CD4-positive, alpha-beta T cell treated with Interleukin-2 at 100 ng/mL for 4 hours (primary cell): ENCODE measurements at regions not wholly inside any gene's neighbourhood (a gene's known extent, or its start where the extent isn't known, plus 50 kb on each side); places are given as distances from the start of the nearest gene placed in this dataset.
"Not testable (repeated sequence)": the region's sequence is repeated elsewhere in the genome, so short reads cannot be mapped to it uniquely, and the experiment has no call there.

ENCODE experiments used
- DNase-seq: peaks from one replicate; pipeline ENCODE4 v3.0.0-alpha.2; 2020; ENCODE audit warnings: low spot score

DNA sequence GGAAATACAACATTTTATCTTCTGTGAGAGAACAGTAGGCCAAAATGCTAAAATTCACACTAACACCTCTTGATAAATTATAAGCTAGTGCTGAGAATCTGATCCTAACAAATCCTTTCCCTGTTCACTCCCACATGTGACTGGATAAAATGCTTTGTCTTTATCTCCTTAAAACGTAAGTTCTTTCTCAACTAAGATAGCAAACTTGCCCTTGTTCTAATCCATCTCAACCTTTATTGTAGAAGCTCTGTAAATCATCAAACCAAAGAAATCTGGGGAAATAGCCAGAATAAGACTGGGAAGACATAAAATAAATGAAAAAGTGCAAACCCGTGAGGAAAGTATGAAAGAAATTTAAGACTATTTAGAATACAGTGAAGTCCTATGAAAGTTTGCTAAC, 1058.4 kb upstream of the ACVR2A start:
- no peak for DNase-seq

DNA sequence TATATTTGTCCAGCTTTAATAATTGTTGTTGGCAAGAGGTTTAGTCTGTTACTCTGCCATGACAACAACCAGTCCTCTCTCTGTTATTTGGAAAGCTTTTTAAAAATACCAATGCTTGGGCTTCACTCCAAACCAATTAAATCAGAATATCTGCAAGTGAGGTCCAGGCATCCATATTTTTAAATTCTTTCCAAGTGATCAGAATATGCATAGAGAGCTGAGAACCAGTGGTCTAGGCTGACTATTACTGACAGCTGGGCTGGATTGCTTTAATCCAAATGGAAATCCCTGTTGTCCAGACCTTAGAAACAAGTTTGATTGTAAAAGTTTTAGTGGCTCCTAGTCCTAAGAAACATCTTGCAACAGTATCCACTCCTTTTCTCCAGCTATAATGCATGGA, 1059.7 kb upstream of the ACVR2A start:
- no peak for DNase-seq

DNA sequence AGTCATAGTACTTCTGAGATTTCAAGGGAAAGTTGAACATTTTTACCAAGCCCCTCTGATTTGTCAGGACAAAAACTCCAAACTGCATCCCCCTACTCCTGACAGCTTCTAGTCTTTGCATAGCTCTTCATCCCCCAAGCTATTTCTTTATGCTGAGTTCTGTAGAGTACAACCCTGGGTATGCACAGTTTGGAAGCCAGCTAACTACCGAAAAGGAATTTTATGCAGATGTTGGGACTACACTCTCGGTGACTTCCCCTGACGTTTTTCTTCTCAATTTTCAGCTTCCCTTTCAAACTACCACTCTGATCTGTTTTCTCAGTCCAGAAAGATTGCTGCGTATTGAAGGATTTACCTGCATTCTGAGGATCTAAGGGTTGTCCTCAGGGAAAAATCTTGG, 1060.2 kb upstream of the ACVR2A start:
- DNase-seq = no peak

DNA sequence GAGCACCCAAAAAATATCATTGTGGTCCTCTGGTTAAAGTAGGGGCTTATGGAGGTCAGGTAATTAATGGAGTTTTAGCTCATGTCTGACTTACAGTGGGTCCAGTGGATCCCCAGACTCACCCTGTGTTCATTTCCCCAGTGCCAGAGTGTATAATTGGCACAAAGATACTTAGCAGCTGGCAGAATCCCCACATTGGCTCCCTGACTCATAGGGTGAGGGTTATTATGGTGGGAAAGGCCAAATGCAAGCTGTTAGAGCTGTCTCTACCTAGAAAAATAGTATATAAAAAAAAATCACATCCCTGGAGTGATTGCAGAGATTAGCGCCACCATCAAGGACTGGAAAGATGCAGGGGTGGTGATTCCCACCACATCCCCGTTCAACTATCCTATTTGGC, 1067.6 kb upstream of the ACVR2A start:
- DNase-seq = no peak

DNA sequence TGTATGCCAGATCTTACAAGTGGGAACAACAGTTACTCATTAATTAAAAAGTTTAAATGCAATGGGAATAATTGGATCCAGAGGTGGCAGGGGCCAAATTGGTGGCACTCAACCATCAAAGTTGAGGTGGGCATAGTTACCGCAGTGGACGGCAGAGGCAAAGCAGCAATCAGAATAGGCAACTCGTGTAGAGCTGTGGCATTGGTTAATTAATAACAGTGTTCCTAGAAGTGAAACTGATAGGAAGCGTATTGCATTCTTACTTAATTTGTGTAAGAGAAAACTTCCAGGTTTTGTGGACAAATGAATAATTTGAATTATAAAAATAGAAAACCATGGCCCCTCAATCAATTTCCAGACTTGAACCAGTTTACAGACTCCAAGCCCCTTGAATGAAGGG, 1068.2 kb upstream of the ACVR2A start:
- no peak for DNase-seq

DNA sequence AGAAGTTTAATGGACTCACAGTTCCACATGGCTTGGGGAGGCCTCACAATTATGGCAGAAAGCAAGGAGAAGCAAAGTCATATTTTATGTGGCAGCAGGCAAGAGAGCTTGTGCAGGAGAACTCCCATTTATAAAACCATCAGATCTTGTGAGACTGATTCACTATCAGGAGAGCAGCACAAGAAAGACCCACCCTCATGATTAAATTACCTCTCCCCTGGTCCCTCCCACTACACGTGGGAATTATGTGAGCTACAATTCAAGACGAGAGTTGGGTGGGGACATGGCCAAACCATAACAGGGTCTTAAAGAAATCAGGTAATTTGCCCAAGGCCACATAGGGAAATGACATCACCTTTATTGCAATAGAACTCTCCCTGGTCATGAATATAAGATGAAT, 1073.3 kb upstream of the ACVR2A start:
- DNase-seq = no peak

DNA sequence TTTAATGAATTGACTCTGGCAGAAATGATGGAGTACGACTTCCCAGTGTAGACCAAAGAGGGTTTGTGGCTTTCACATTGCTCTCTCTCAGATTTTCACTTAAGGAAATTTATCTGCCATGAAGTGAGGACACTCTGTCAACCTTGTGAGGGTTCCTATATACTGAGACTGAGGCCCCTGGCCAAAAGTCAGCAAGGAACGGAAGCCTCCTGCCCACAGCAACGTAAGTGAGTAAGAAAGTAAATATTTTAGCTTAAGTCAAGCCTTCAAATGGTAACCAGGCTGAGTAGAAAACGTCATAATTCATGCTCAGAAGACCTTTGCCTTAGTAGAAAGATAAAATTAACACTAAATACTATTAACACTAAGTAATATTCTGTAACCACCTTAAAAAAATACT, 1080.5 kb upstream of the ACVR2A start:
- DNase-seq = no peak

DNA sequence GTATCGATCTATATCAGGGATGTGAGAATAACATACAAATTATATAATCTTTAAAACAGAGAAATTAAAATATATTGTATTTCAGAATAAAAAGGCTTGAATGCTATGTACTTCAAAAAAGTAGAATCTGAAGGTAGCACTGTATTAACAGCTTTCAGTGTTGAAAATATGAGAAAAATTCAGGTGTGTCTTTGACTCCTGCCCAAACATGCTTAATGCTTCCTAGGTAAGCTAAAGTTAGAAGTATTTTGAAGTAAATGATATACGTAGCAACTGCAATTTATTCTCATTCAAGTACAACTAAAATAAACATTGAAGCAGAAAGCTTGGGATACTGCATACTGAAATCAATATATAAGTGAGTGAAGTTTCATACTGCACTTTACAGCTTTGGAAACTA, 1082.0 kb upstream of the ACVR2A start:
- no peak for DNase-seq

DNA sequence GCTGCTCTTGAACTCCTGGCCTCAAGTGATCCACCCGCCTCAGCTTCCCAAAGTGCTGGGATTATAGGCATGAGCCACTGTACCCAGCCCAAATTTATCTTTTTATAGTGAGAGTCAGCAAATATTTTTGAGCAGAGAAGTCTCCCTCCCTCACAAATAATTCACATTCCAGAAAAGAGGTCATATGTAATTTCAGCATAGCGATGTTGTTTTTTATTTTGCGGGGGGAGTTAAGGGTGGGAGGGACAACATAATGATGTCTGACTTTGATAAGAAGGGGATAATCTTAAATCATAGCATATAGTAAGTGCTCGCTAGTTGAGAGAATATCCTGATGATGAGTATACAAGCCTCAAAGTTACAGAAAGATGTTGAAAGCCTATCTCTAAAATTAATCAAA, 1090.2 kb upstream of the ACVR2A start:
- no peak for DNase-seq

DNA sequence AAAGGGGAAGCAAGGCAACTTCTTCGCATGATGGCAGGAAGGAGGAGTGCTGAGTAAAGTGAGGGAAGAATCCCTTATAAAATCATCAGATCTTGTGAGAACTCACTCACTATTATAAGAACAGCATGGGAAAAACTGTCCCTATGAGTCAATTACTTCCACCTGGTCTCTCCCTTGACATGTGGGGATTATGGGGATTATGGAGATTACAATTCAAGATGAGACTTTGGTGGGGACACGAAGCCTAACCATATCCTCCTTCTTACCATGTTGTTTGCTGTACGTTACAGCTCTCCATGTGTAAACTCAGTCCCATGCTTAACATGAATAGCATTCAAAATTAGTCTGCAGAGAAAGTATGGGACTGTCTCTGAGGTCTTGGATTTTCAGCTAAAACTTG, 1096.8 kb upstream of the ACVR2A start:
- DNase-seq = no peak

DNA sequence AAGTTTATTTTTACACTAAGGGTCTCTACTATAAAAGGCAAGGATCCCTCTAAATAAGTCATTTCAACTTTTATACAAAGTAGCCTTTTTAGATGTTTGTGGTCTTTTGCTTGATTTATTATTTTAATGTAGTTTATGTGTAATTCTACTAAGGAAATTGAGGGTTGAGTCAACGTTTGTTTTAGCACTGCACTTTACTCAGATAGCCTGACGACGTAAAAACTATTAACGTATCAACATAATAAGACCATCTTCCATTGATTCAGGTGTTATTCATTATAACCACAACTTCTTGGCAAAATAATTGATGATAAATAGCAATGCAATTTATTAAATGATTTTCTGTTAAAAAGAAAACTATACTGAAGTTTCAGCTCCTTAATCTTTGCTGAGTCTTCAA, 1103.6 kb upstream of the ACVR2A start:
- DNase-seq = no peak

DNA sequence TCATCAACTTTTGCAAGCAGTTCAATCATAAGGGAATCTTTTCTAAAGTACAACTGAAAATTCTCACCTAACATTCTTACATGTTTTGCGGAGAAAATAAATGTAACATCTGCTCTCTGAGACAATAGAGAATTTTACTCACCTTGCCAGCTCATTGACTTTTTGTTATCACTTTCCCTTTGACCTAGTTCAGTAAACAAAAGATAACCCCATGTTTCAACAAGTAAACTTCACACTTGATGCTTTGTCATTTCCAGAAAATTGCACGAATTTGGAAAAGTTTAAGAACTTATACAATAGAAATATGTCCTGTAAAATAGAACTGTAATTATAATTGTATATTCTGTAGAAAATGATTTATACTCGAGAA, 1110.0 kb upstream of the ACVR2A start:
- DNase-seq = no peak

DNA sequence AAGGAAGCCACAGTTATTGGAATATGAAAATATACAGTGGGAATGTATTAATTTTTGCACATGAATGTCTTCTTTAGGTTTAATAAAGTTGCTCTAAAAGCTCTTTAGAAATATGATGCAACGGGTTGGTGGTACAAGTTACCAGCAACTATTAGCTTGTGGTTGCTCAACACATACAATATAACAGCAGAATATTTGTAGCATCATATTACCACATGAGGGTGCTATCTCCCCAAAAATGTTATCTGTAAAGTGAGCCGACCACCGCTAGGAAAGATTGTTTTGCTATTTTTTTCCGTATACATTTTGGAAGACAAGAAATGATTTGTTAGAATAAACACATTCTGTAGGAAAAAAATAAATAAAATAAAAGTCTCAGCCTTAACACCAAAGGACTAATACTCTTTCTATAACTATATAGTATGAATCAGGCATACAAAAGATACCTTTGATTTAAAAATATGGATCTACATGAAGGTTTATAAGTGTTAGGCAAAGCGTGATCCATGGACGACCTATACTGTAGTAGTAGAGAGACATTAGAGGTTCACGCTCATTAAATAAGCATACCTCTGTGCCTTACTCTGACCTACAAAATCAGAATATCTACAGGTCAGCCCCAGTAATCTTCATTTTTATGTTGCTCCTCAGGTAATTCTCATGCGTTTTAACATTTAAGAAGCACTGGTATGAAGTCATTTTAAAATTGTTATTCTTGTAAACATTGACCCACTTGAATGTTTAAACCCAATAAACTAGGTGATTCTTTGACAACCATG, 1110.6 kb upstream of the ACVR2A start:
- no peak for DNase-seq

DNA sequence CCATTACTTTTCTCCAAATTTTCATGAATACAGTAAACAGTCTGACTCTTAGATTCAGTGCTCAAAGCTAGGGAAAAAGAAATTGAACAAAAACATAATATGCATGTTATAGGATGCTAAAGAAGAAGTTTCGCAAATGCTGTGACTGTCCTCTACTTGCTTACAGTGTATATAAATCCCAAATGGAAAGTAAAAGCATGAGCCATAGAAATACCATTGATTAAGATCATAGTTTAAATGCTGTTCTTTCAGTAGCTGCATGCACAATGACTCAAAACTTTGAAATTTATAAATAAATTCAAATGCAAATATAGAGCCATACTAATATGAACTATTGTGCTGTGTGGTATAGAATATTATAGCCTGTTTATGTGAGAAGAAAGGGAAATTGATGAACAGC, 1113.9 kb upstream of the ACVR2A start:
- no peak for DNase-seq

DNA sequence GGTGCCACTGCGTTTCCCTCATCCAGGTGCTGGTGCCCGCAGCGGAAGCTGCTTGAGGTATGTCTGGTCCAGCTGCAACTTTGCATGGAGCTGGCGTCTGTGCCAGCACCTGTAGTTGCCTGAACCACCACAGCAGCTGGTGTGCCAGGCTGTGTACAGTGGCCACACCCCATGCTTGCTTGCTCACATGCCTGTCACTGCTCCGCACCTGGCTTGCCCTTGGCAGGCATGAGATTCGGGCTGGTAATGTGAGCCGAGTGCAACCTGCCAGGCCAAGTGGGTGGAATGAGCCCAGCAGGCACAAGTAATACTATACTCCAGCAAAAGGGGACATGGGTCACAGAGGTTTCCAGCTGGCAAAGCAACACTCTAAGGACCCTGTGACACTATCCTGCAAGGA, 1123.3 kb upstream of the ACVR2A start:
- DNase-seq = no peak

DNA sequence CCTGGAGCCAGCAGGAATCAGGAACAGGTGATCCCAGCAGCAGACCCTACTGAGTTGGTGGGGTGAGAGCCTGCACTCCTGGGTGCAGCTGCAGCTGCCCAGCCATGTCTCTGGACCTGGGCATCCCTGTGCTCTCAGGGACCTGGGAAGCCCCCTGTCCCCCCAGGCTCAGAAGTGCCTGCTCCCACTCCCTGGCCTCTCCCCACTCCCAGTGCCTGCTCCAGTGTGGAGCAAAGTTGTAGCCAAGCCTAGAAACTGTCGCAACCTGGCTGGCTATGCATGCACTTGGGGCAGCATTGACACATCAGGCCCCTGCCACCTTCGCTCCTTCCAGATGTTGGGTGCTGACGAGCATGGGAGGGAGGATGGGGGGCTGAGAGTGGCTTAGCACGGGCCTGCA, 1124.7 kb upstream of the ACVR2A start:
- DNase-seq = no peak

DNA sequence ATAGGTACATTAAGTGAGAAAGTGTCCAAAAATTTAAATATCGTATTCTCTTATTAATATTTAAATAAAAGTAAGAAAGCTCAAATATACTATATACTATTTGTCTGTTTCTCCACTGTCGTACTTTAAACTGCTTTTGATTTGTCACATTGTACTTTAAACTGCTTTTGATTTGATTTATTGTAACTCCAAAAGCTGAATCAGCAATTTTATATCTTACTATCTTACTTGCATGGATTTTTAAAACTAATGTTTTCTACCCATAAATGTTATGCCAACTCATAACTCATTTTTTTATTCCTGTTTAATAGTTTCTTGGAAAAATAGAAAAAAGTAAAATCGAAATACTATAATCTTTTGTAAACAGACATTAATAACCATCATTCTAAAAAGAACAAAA, 1128.2 kb upstream of the ACVR2A start:
- no peak for DNase-seq

DNA sequence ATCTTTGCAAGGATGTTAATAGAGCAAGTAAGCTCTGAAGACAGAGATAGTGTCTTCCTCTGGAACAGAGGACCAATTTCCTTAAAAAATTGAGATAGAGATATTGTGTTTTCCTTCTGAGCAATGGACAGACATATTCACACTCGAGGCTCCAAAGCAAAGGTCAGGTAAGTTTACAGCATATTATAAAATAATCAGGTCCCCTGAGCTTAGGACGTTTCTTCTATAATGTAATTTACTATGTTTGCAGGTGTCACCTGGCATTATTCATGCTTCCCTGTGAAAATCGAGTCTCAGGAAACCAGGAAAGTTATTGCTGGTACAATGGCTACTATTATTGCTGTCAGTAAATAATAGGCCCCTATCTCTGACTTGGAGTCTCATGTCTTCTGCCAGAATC, 1135.8 kb upstream of the ACVR2A start:
- DNase-seq = no peak

DNA sequence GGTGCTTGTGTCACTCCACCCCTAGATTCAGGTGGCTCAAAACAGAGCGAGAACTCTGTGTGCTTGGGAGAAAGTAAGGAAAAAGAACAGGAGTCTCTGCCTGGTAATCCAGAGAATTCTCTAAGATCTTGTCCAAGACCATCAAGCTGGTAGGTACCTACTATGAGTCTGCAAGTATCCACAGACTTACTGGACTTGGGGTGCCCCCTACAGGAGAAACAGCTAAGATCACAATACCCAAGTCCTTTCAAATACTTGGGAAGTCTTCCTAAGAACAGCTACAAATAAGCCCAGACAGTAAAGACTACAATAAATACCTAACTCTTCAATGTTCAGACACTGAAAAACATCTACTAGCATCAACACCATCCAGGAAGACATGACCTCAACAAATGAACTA, 1143.6 kb upstream of the ACVR2A start:
- no peak for DNase-seq

DNA sequence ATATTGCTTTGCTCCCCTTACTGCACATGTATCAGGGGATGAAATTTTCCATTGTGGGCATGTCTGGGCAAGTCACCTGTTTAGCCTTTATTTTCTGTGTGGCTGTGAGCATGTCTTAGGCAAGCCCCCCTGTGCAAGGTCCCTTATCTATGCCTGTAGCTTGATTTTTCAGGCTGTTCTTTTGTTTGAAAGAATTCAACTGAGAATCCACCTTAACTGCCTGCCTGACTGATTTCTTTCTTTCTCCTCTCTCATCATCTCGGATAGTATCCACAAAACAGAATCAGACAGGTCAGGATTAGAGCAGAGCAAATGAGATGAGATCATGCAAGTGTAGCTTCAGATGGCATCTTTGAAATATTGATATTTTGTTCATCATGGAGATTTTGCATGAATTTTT, 1147.5 kb upstream of the ACVR2A start:
- no peak for DNase-seq

DNA sequence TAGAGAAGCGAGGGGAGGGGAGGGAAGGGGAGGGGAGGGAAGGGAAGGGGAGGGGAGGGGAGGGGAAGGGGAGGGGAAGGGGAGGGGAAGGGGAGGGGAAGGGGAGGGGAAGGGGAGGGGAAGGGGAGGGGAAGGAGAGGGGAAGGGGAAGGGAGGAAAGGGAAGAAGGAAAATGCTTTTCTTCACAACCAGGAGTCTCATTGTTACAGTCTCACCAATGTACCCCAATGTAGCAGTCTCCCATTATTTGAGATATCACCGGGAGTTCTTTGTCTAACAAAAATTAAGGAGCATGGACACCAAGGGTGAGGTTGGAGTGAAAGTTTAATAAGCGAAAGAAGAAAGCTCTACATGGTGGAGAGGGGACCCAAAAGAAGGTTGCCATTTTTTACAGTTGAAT, 1148.0 kb upstream of the ACVR2A start:
- not testable (repeated sequence) for DNase-seq

DNA sequence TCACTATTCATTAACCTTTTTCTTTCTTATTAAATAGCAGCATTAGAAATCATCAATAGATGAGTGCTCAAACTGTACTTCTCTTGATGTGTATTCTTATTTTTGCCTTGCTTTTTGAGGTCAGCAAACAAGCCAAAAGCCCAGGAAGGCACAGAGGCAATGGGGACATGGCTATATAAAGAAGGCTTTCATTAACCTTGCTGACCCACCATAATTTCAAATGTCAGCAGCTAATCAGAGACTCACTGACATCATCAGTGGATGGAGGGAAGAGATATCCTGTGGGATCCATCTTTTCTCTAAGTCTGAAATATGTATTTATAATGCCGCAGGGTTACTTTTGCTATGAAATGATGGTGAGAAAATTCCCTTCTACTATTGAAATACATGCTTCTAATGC, 1162.8 kb upstream of the ACVR2A start:
- DNase-seq = no peak

DNA sequence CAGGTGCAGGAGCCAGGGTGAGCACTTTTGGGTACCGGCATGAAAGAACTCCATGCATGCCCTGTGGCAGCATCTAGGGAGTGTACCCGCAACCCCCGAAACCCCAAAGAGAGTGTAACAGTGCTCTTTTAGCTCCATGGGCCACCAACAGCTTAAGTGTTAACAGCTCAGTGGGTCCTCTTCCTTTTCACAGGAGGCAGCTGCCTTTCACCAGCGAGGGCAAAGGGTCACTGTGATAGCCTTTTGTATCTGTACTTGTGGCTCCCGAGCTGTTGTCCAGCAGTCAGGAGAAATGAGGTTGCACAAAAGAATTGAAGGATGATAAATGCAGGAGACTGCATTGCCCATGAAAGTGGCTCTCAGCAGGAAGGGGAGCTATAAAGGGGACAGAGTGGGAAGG, 1166.3 kb upstream of the ACVR2A start:
- no peak for DNase-seq

DNA sequence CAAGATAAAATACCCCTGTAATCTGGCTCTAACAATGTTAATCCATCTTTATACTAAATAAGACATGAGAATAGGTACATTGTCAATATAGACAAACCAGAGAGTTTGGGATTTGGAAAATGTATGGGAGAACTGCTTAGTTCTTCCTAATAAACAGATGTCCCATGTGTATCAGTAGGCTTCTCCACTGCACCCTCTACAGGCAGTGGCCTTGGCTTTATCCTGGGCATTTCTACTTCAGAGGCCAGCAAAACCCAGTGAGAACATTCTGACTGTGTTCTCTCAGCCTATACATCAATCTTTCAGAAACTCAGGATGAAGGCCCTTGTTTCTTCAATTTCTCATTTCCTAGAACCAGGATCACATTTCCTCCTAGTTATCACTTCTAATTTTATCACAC, 1167.5 kb upstream of the ACVR2A start:
- no peak for DNase-seq

DNA sequence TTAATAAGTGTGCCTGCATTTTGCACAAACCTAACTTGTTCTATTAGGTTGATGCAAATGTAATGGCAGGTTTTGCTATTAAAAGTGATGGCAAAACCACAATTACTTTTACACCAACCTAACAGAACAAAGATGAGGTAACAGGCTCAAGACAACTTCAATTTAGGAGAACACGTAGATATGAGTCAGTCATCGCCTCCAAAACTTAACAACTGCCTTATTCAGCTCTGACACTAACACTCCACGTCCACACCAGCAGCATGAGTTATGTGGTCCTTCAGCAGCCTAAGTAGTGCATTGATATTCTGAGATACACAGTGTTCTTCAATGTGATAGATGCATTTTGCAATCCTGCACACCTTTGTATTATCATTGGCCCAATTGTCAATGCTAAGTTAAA, 1175.1 kb upstream of the ACVR2A start:
- no peak for DNase-seq
